H1 (cell line): ENCODE measurements at regions not wholly inside any gene's neighbourhood (a gene's known extent, or its start where the extent isn't known, plus 50 kb on each side); places are given as distances from the start of the nearest gene placed in this dataset.

ENCODE experiments used
- CTCF ChIA-PET: fragments of 300-600 bp; sonication (Branson Sonifier 250); formaldehyde crosslinking; loops from one replicate; lab custom pipeline; 2021; ENCODE audit not compliant: partially characterized antibody; lab: Charles Lee
- POLR2A ChIA-PET: fragments of 300-600 bp; sonication (Branson Sonifier 250); formaldehyde crosslinking; loops from one replicate; lab custom pipeline; 2021; ENCODE audit warnings: inconsistent platforms; ENCODE audit not compliant: partially characterized antibody; lab: Charles Lee
- DNase-seq, 2 experiments: peaks; one replicate each; pipeline versions ENCODE4 v3.0.0 to v3.0.0-alpha.2; 2010 to 2022; ENCODE audit warnings: low spot score in 2 of 2, low read depth in 1 of 2, mixed read lengths in 1 of 2
- FAIRE-seq: peaks from 2 replicates; lab custom pipeline; 2011; peaks lifted over from hg19 to GRCh38; lab: Jason Lieb, UNC
- H2AFZ ChIP-seq: 2 replicates; pipeline ENCODE4 v1.8.1; 2012; ENCODE audit warnings: low read length, inconsistent platforms
- H2AK5ac ChIP-seq: 2 replicates; pipeline ENCODE4 v1.6.1; 2013; ENCODE audit warnings: low read depth, low read length
- H2BK120ac ChIP-seq: replicated peaks from 2 replicates; pipeline ENCODE3; 2013; ENCODE audit warnings: low read depth, low read length, inconsistent platforms
- H2BK12ac ChIP-seq: 2 replicates; pipeline ENCODE4 v1.6.1; 2013; ENCODE audit warnings: low read depth, low read length
- H2BK15ac ChIP-seq: 2 replicates; pipeline ENCODE4 v1.6.1; 2013; ENCODE audit warnings: low read length
- H2BK20ac ChIP-seq: 2 replicates; pipeline ENCODE4 v1.6.1; 2013; ENCODE audit warnings: low read length
- H2BK5ac ChIP-seq: 2 replicates; pipeline ENCODE4 v1.6.1; 2013; ENCODE audit warnings: low read depth, low read length
- H3K14ac ChIP-seq: 2 replicates; pipeline ENCODE4 v1.6.1; 2013; ENCODE audit warnings: inconsistent platforms; ENCODE audit not compliant: insufficient read length
- H3K18ac ChIP-seq: 2 replicates; pipeline ENCODE4 v1.6.1; 2013; ENCODE audit warnings: low read length; ENCODE audit errors: extremely low read depth
- H3K23ac ChIP-seq: 2 replicates; pipeline ENCODE4 v1.6.1; 2013; ENCODE audit warnings: inconsistent platforms; ENCODE audit not compliant: insufficient read length
- H3K23me2 ChIP-seq: 2 replicates; pipeline ENCODE4 v1.6.1; 2013; ENCODE audit warnings: low read depth, low read length
- H3K27ac ChIP-seq: 2 replicates; pipeline ENCODE4 v1.6.1; 2011; ENCODE audit warnings: low read depth, low read length, inconsistent platforms
- H3K27me3 ChIP-seq, 4 experiments: replicated peaks in 1 of 4; 1 replicate in 1 of 4; 2 replicates in 3 of 4; pipeline versions ENCODE4 v1.6.1 to v1.8.1; 2011 to 2013; ENCODE audit warnings: low read length in 3 of 4, mild to moderate bottlenecking in 3 of 4, inconsistent platforms in 2 of 4, mixed read lengths in 2 of 4, moderate library complexity in 1 of 4; ENCODE audit not compliant: control insufficient read depth in 3 of 4, insufficient read depth in 3 of 4; ENCODE audit errors: extremely low read depth in 1 of 4
- H3K36me3 ChIP-seq, 4 experiments: 2 replicates each; pipeline versions ENCODE4 v1.6.1 to v1.8.1; 2011 to 2013; ENCODE audit warnings: mild to moderate bottlenecking in 4 of 4, low read length in 3 of 4, moderate library complexity in 2 of 4, control low read depth in 1 of 4, inconsistent platforms in 1 of 4; ENCODE audit not compliant: insufficient read depth in 4 of 4, control insufficient read depth in 2 of 4
- H3K4ac ChIP-seq: replicated peaks from 2 replicates; pipeline ENCODE3; 2013; ENCODE audit warnings: low read length, low read depth, mixed read lengths, inconsistent platforms; ENCODE audit not compliant: insufficient read length
- H3K4me1 ChIP-seq, 4 experiments: replicated peaks in 1 of 4; 1 replicate in 1 of 4; 2 replicates in 3 of 4; pipeline versions ENCODE4 v1.6.1 to v1.8.1; 2011 to 2013; ENCODE audit warnings: low read length in 3 of 4, inconsistent platforms in 2 of 4, mixed read lengths in 1 of 4; ENCODE audit not compliant: insufficient read depth in 4 of 4, control insufficient read depth in 3 of 4
- H3K4me2 ChIP-seq, 2 experiments: 2 replicates each; pipeline versions ENCODE4 v1.6.1 to v1.8.1; 2011 to 2013; ENCODE audit warnings: low read depth in 2 of 2, low read length in 2 of 2, control low read depth in 1 of 2, inconsistent platforms in 1 of 2, mild to moderate bottlenecking in 1 of 2; ENCODE audit not compliant: insufficient read depth in 1 of 2
- H3K4me3 ChIP-seq, 4 experiments: fragments of 200-600, 300-600 bp in 1 of 4; sonication (generic), shearing (Covaris generic), sonication (Bioruptor Twin) in 1 of 4; 2 replicates each; pipeline versions ENCODE4 v1.5.1 to v1.8.1; 2011 to 2016; ENCODE audit warnings: low read length in 4 of 4, low read depth in 3 of 4, control low read depth in 2 of 4, inconsistent platforms in 2 of 4, mild to moderate bottlenecking in 2 of 4, mixed read lengths in 1 of 4, moderate library complexity in 1 of 4; ENCODE audit not compliant: insufficient read depth in 2 of 4; ENCODE audit errors: extremely low read depth in 1 of 4
- H3K56ac ChIP-seq: replicated peaks from 2 replicates; pipeline ENCODE3; 2013; ENCODE audit warnings: low read depth, mild to moderate bottlenecking, mixed read lengths, low read length, inconsistent platforms; ENCODE audit not compliant: insufficient read length
- H3K79me1 ChIP-seq: 2 replicates; pipeline ENCODE4 v1.6.1; 2013; ENCODE audit warnings: low read depth, low read length, control low read depth
- H3K79me2 ChIP-seq, 2 experiments: 2 replicates each; pipeline versions ENCODE4 v1.6.1 to v1.8.1; 2012 to 2013; ENCODE audit warnings: low read length in 2 of 2, mild to moderate bottlenecking in 2 of 2, inconsistent platforms in 1 of 2; ENCODE audit not compliant: insufficient read depth in 2 of 2, control insufficient read depth in 1 of 2
- H3K9ac ChIP-seq, 4 experiments: replicated peaks in 1 of 4; 1 replicate in 1 of 4; 2 replicates in 3 of 4; pipeline versions ENCODE4 v1.6.1 to v1.8.1; 2011 to 2013; ENCODE audit warnings: low read depth in 3 of 4, low read length in 3 of 4, control low read depth in 2 of 4, mild to moderate bottlenecking in 2 of 4, moderate library complexity in 2 of 4, inconsistent platforms in 1 of 4; ENCODE audit errors: extremely low read depth in 1 of 4
- H3K9me3 ChIP-seq, 2 experiments: 2 replicates each; pipeline versions ENCODE4 v1.6.1 to v1.8.1; 2012 to 2013; ENCODE audit warnings: mild to moderate bottlenecking in 2 of 2, moderate library complexity in 2 of 2, control low read depth in 1 of 2, inconsistent platforms in 1 of 2, low read depth in 1 of 2, low read length in 1 of 2, mixed read lengths in 1 of 2; ENCODE audit not compliant: insufficient read depth in 2 of 2
- H4K20me1 ChIP-seq, 2 experiments: replicated peaks in 1 of 2; 2 replicates each; pipeline versions ENCODE3 to v1.8.1; 2011 to 2013; ENCODE audit warnings: inconsistent platforms in 2 of 2, low read length in 2 of 2, mild to moderate bottlenecking in 1 of 2; ENCODE audit not compliant: insufficient read depth in 2 of 2, control insufficient read depth in 1 of 2
- H4K5ac ChIP-seq: 2 replicates; pipeline ENCODE4 v1.6.1; 2013; ENCODE audit warnings: low read length, low read depth, mixed read lengths, inconsistent platforms; ENCODE audit not compliant: insufficient read length
- H4K8ac ChIP-seq: 2 replicates; pipeline ENCODE4 v1.8.0; 2013; ENCODE audit warnings: mild to moderate bottlenecking, moderate library complexity, low read length, inconsistent platforms; ENCODE audit not compliant: insufficient read depth; ENCODE audit errors: extremely low read depth
- H4K91ac ChIP-seq: replicated peaks from 2 replicates; pipeline ENCODE3; 2013; ENCODE audit warnings: low read length, mixed read lengths, inconsistent platforms; ENCODE audit not compliant: insufficient read length
- CHD2 ChIP-seq: IDR thresholded peaks from 2 replicates; pipeline ENCODE4 v1.6.1; 2012; ENCODE audit warnings: low read length, improper control_type of control experiment
- CTCF ChIP-seq, 3 experiments: IDR thresholded peaks; 1 replicate in 2 of 3; 2 replicates in 1 of 3; pipeline versions ENCODE4 v1.5.1 to v1.6.1; 2011; ENCODE audit warnings: low read length in 3 of 3, mild to moderate bottlenecking in 3 of 3, inconsistent platforms in 2 of 3, low read depth in 1 of 3, moderate library complexity in 1 of 3; ENCODE audit not compliant: insufficient read depth in 1 of 3; ENCODE audit errors: control extremely low read depth in 1 of 3
- EP300 ChIP-seq, 2 experiments: IDR thresholded peaks; 1 replicate in 1 of 2; 2 replicates in 1 of 2; pipeline ENCODE4 v1.6.1; 2011 to 2012; ENCODE audit warnings: low read depth in 2 of 2, low read length in 2 of 2, mild to moderate bottlenecking in 2 of 2, borderline replicate concordance in 1 of 2, inconsistent platforms in 1 of 2, moderate library complexity in 1 of 2
- GABPA ChIP-seq: IDR thresholded peaks from 2 replicates; pipeline ENCODE4 v1.6.1; 2011; ENCODE audit warnings: mild to moderate bottlenecking, low read length, moderate library complexity, borderline replicate concordance; ENCODE audit not compliant: insufficient read depth
- POLR2A ChIP-seq, 2 experiments: IDR thresholded peaks; 1 replicate in 1 of 2; 2 replicates in 1 of 2; pipeline ENCODE4 v1.6.1; 2011; ENCODE audit warnings: low read depth in 2 of 2, low read length in 2 of 2, mild to moderate bottlenecking in 2 of 2; ENCODE audit errors: control extremely low read depth in 1 of 2
- SP1 ChIP-seq: IDR thresholded peaks from 2 replicates; pipeline ENCODE4 v1.6.1; 2011; ENCODE audit warnings: low read depth, low read length
- WGBS, 2 experiments: shearing (Covaris generic) in 1 of 2; methylation state at CpG; one replicate each; pipeline versions ENCODE4 v1.1.6 to v1.1.7; 2013 to 2015; ENCODE audit warnings: low lambda C conversion rate in 2 of 2, mixed read lengths in 2 of 2, inconsistent platforms in 1 of 2, low coverage in 1 of 2, missing lambda C conversion rate in 1 of 2; ENCODE audit not compliant: insufficient replicate concordance in 2 of 2, insufficient coverage in 1 of 2, insufficient read length in 1 of 2; ENCODE audit errors: extremely low coverage in 1 of 2, missing lambda C conversion rate in 1 of 2; 5-methylcytosine and 5-hydroxymethylcytosine counted together

- Histone ChIP-seq H4K5ac (no peak overlapping the region), H3K27ac (no peak overlapping the region), H3K9ac (no peak overlapping the region), H3K79me2 (no peaks in the 10 kb centered on the region), H4K20me1 (no peaks in the 10 kb centered on the region), H3K56ac (no peak overlapping the region), H3K23me2 (no peaks in the 10 kb centered on the region), H3K9me3 (peaks cover 3 to 4% of the 10 kb centered on the region in 2 experiments; a peak in 3 of 4 replicates), H3K14ac (no peak overlapping the region), H3K4me1 (peaks cover 0 to 3% (median 0%) of the 10 kb centered on the region in 4 experiments; a peak in 1 of 7 replicates), H2BK5ac (no peak overlapping the region; the same call in 1 of the 2 replicates), H3K4me3 (no peak overlapping the region), H3K23ac (no peak overlapping the region), H2BK20ac (no peak overlapping the region), H3K27me3 (no peaks in the 10 kb centered on the region), H3K4ac (no peak overlapping the region), H2BK12ac (peak overlapping the region; percentile 45; the same call in 1 of the 2 replicates), H3K36me3 (no peaks in the 10 kb centered on the region), H3K4me2 (no peak overlapping the region), H3K18ac (no peak overlapping the region), H2AFZ (peak overlapping the region; percentile 84; the same call in 1 of the 2 replicates), H4K8ac (no peak overlapping the region; the same call in 1 of the 2 replicates), H4K91ac (no peak overlapping the region), H3K79me1 (no peaks in the 10 kb centered on the region), H2AK5ac (no peak overlapping the region), H2BK15ac (no peak overlapping the region), H2BK120ac (no peak overlapping the region)
- CTCF ChIA-PET = interaction anchor here (1.3 to 1.5 kb wide), 2 partner anchors 43 to 156 kb away, joined by 3 to 4 read pairs; no protein-coding TSS in a partner anchor
- no peak for TF ChIP-seq EP300 (IDR thresholded peaks at IDR 0.05; ENCODE audit: borderline replicate concordance in 1 of 2, low read depth in 2 of 2, low read length in 2 of 2)
- TF ChIP-seq CHD2 = no peak
- no peak for TF ChIP-seq CTCF (IDR thresholded peaks at IDR 0.05; ENCODE audit: control extremely low read depth in 1 of 3, insufficient read depth in 1 of 3, low read depth in 1 of 3, low read length in 3 of 3)
- no peak for TF ChIP-seq GABPA
- no peak for TF ChIP-seq POLR2A (IDR thresholded peaks at IDR 0.05; ENCODE audit: control extremely low read depth in 1 of 2, low read depth in 2 of 2, low read length in 2 of 2)
- no peak for TF ChIP-seq SP1
- 86% methylated on average over 11 of the region's 11 CpGs; no CpG with 5 or more reads in 1 of the 2 experiments for WGBS, 2 experiments
- FAIRE-seq = no peak
- DNase-seq = no peak
- POLR2A ChIA-PET = no interaction called here
These were observed 120.1 kb upstream of the OR9Q1 start for GRCh38 chr11:57903441-57904123.
